Lower lobe of right lung (tissue), 2 donors: ENCODE measurements at regions not wholly inside any gene's neighbourhood (a gene's known extent, or its start where the extent isn't known, plus 50 kb on each side); places are given as distances from the start of the nearest gene placed in this dataset.
A peak's percentile ranks its signal among the peaks of the same experiment; 100 is the strongest.

Experiments
- ATAC-seq, 2 donors: fragments of 200-7000 bp; cut with Tn5 transposase; one replicate each; pipeline ENCODE4 v1.9.1; 2020 to 2022; ENCODE audit warnings: mild to moderate bottlenecking in 2 of 2, moderate library complexity in 2 of 2
- DNase-seq: peaks from one replicate; pipeline ENCODE4 v3.0.0-alpha.2; 2020
- H3K27ac ChIP-seq: fragments of 200-600 bp; one replicate; pipeline ENCODE4 v1.8.0; 2022
- H3K27me3 ChIP-seq: fragments of 200-600 bp; one replicate; pipeline ENCODE4 v1.8.0; 2022; ENCODE audit warnings: low read depth
- H3K36me3 ChIP-seq: fragments of 200-600 bp; one replicate; pipeline ENCODE4 v1.8.0; 2022; ENCODE audit warnings: mild to moderate bottlenecking
- H3K4me1 ChIP-seq: fragments of 200-600 bp; one replicate; pipeline ENCODE4 v1.8.0; 2022
- H3K4me3 ChIP-seq: fragments of 200-600 bp; one replicate; pipeline ENCODE4 v1.8.0; 2022; ENCODE audit warnings: mild to moderate bottlenecking
- H3K9me3 ChIP-seq: fragments of 200-600 bp; one replicate; pipeline ENCODE4 v1.8.0; 2022
- CTCF ChIP-seq: fragments of 200-600 bp; IDR thresholded peaks from one replicate; pipeline ENCODE4 v1.8.0; 2022; ENCODE audit warnings: antibody characterized with exemption, mild to moderate bottlenecking
- intact Hi-C: fragments of 100-400 bp; cut with DNase I; formaldehyde crosslinking; loops from one replicate; pipeline ENCODE4 v1.11.0; 2022
- donor health status: DM: no; HTN: yes; CAD: no; lungs with severe emphysema.

- H3K4me3 ChIP-seq = no peak overlapping the region
- intact Hi-C loops = no loop called here
- no peaks in the 10 kb centered on the region for H3K4me1 ChIP-seq
- no peak for TF ChIP-seq CTCF
- H3K36me3 ChIP-seq = no peaks in the 10 kb centered on the region
- H3K9me3 ChIP-seq = peaks cover 13% of the 10 kb centered on the region
- no peaks in the 10 kb centered on the region for H3K27me3 ChIP-seq
- DNase-seq (no peak), ATAC-seq (no peak)
- no peak overlapping the region for H3K27ac ChIP-seq
These were observed 170.4 kb downstream of the PTPRC start for GRCh38 chr1:198809247-198809646.

- Histone ChIP-seq H3K27me3 (no peaks in the 10 kb centered on the region), H3K9me3 (peaks cover 26% of the 10 kb centered on the region), H3K4me3 (no peak overlapping the region), H3K27ac (no peak overlapping the region), H3K36me3 (no peaks in the 10 kb centered on the region), H3K4me1 (no peaks in the 10 kb centered on the region)
- intact Hi-C loops = no loop called here
- DNase-seq = no peak
- no peak for TF ChIP-seq CTCF
- ATAC-seq = no peak
These were observed 172.6 kb downstream of the PTPRC start for GRCh38 chr1:198811449-198811848.

GRCh38 chr1:198823626-198824025, 184.8 kb downstream of the PTPRC start:
- no peaks in the 10 kb centered on the region for H3K9me3 ChIP-seq
- intact Hi-C loops = no loop called here
- no peaks in the 10 kb centered on the region for H3K36me3 ChIP-seq
- DNase-seq = no peak
- no peaks in the 10 kb centered on the region for H3K4me1 ChIP-seq
- no peak overlapping the region for H3K27ac ChIP-seq
- no peak overlapping the region for H3K4me3 ChIP-seq
- no peak for TF ChIP-seq CTCF
- H3K27me3 ChIP-seq = no peaks in the 10 kb centered on the region
- ATAC-seq = no peak

- no peak overlapping the region for H3K4me3 ChIP-seq
- intact Hi-C loops = no loop called here
- H3K4me1 ChIP-seq = no peaks in the 10 kb centered on the region
- H3K27ac ChIP-seq = no peak overlapping the region
- TF ChIP-seq CTCF = no peak
- no peaks in the 10 kb centered on the region for H3K27me3 ChIP-seq
- no peak for DNase-seq
- no peaks in the 10 kb centered on the region for H3K9me3 ChIP-seq
- H3K36me3 ChIP-seq = no peaks in the 10 kb centered on the region
- ATAC-seq = peak in 1 of 2 donors; percentile 51
These were observed 186.4 kb downstream of the PTPRC start for GRCh38 chr1:198825254-198825653.

- intact Hi-C loops = no loop called here
- no peaks in the 10 kb centered on the region for H3K9me3 ChIP-seq
- DNase-seq = no peak
- no peak for TF ChIP-seq CTCF
- H3K27me3 ChIP-seq = no peaks in the 10 kb centered on the region
- H3K36me3 ChIP-seq = no peaks in the 10 kb centered on the region
- no peak overlapping the region for H3K4me3 ChIP-seq
- no peak for ATAC-seq
- H3K27ac ChIP-seq = no peak overlapping the region
- no peaks in the 10 kb centered on the region for H3K4me1 ChIP-seq
These were observed 190.5 kb downstream of the PTPRC start for GRCh38 chr1:198829356-198829755.

GRCh38 chr1:198829944-198830343, 191.1 kb downstream of the PTPRC start:
- no peak for ATAC-seq
- no peaks in the 10 kb centered on the region for H3K27me3 ChIP-seq
- intact Hi-C loops = no loop called here
- no peak overlapping the region for H3K4me3 ChIP-seq
- DNase-seq = no peak
- H3K36me3 ChIP-seq = no peaks in the 10 kb centered on the region
- peak overlapping the region; percentile 6 for H3K27ac ChIP-seq
- peak; percentile 9 for TF ChIP-seq CTCF
- H3K4me1 ChIP-seq = no peaks in the 10 kb centered on the region
- no peaks in the 10 kb centered on the region for H3K9me3 ChIP-seq
